Hippocampal formation (tissue), 2 donors: ENCODE measurements at regions not wholly inside any gene's neighbourhood (a gene's known extent, or its start where the extent isn't known, plus 50 kb on each side); places are given as distances from the start of the nearest gene placed in this dataset.
A peak's percentile ranks its signal among the peaks of the same experiment; 100 is the strongest.

Source experiments
- DNase-seq, 2 donors: peaks; one replicate each; lab custom pipeline; 2025; lab: John Stamatoyannopoulos, UW

GRCh38 chr12:126588586-126589249 is 1523.5 kb downstream of the AACS start:
- DNase-seq, result no peak

- no peak for DNase-seq
Measured at GRCh38 chr12:126591533-126591932, 1526.3 kb downstream of the AACS start.

GRCh38 chr12:126601184-126602170 is 1536.2 kb downstream of the AACS start:
- DNase-seq, result no peak

- no peak for DNase-seq
Measured at GRCh38 chr12:126602612-126603011, 1537.4 kb downstream of the AACS start.

GRCh38 chr12:126607157-126607556 is 1541.9 kb downstream of the AACS start:
- no peak for DNase-seq

GRCh38 chr12:126607867-126608266 is 1542.6 kb downstream of the AACS start:
- no peak for DNase-seq

GRCh38 chr12:126608607-126609175 is 1543.5 kb downstream of the AACS start:
- no peak for DNase-seq

- DNase-seq, result no peak
Measured at GRCh38 chr12:126616441-126616840, 1551.2 kb downstream of the AACS start.

GRCh38 chr12:126617312-126617711 is 1552.1 kb downstream of the AACS start:
- DNase-seq, result no peak

- no peak for DNase-seq
Measured at GRCh38 chr12:126627596-126627995, 1562.4 kb downstream of the AACS start.

- DNase-seq, result peak in 1 of 2 donors; percentile 15
Measured at GRCh38 chr12:126636821-126637220, 1571.6 kb downstream of the AACS start.

- no peak for DNase-seq
Measured at GRCh38 chr12:126644236-126645020, 1579.2 kb downstream of the AACS start.

- DNase-seq, result no peak
Measured at GRCh38 chr12:126648074-126648473, 1582.8 kb downstream of the AACS start.

- no peak for DNase-seq
Measured at GRCh38 chr12:126651133-126651532, 1585.9 kb downstream of the AACS start.

- no peak for DNase-seq
Measured at GRCh38 chr12:126663304-126664094, 1598.3 kb downstream of the AACS start.

GRCh38 chr12:126667339-126667738 is 1599.6 kb upstream of the TMEM132C start:
- no peak for DNase-seq

GRCh38 chr12:126668538-126668937 is 1598.4 kb upstream of the TMEM132C start:
- no peak for DNase-seq

GRCh38 chr12:126668961-126669360 is 1598.0 kb upstream of the TMEM132C start:
- DNase-seq, result no peak

- DNase-seq, result no peak
Measured at GRCh38 chr12:126676434-126676833, 1590.5 kb upstream of the TMEM132C start.

GRCh38 chr12:126681676-126682075 is 1585.3 kb upstream of the TMEM132C start:
- no peak for DNase-seq

- no peak for DNase-seq
Measured at GRCh38 chr12:126684703-126685102, 1582.3 kb upstream of the TMEM132C start.
